WTC11 (cell line): ENCODE measurements at regions not wholly inside any gene's neighbourhood (a gene's known extent, or its start where the extent isn't known, plus 50 kb on each side); places are given as distances from the start of the nearest gene placed in this dataset.

Experiments
- ATAC-seq: fragments of 200-7000 bp; cut with Tn5 transposase; 2 replicates; pipeline ENCODE4 v1.10.0; 2021; ENCODE audit warnings: mild to moderate bottlenecking, moderate library complexity
- CTCF ChIA-PET: fragments of 300-600 bp; sonication (Branson Sonifier 250); formaldehyde crosslinking; loops from one replicate; lab custom pipeline; 2021; ENCODE audit warnings: antibody characterized with exemption; lab: Charles Lee
- POLR2A ChIA-PET: fragments of 350-600 bp; sonication (Branson Sonifier 250); formaldehyde crosslinking; loops from one replicate; lab custom pipeline; 2021; ENCODE audit warnings: antibody characterized with exemption; lab: Charles Lee
- DNase-seq: peaks from one replicate; pipeline ENCODE4 v3.0.0; 2021; ENCODE audit warnings: low spot score
- H3K27ac Mint-ChIP-seq: 2 replicates; pipeline ENCODE4 v1.8.0; 2021; ENCODE audit warnings: mixed read lengths
- H3K27me3 Mint-ChIP-seq: 2 replicates; pipeline ENCODE4 v1.8.0; 2021; ENCODE audit warnings: low read depth, mild to moderate bottlenecking, moderate library complexity, mixed read lengths
- H3K36me3 Mint-ChIP-seq: 2 replicates; pipeline ENCODE4 v1.8.0; 2021; ENCODE audit warnings: mixed read lengths
- H3K4me1 Mint-ChIP-seq: 2 replicates; pipeline ENCODE4 v1.8.0; 2022; ENCODE audit warnings: mixed read lengths
- H3K4me3 Mint-ChIP-seq: 2 replicates; pipeline ENCODE4 v1.8.0; 2021; ENCODE audit warnings: mild to moderate bottlenecking, moderate library complexity, mixed read lengths
- H3K9me3 Mint-ChIP-seq: 2 replicates; pipeline ENCODE4 v1.8.0; 2021; ENCODE audit warnings: mixed read lengths
- FOXJ3 ChIP-seq: sonication (generic); formaldehyde crosslinking; IDR thresholded peaks from 2 replicates; pipeline ENCODE4 v1.9.0; 2021; ENCODE audit warnings: missing genetic modification reagents, mild to moderate bottlenecking, borderline replicate concordance
- FOXK1 ChIP-seq: sonication (generic); formaldehyde crosslinking; IDR thresholded peaks from 2 replicates; pipeline ENCODE4 v1.8.0; 2022; ENCODE audit warnings: mild to moderate bottlenecking, moderate library complexity, missing genetic modification reagents
- FOXP4 ChIP-seq: sonication (generic); formaldehyde crosslinking; IDR thresholded peaks from 2 replicates; pipeline ENCODE4 v1.8.0; 2022; ENCODE audit warnings: mild to moderate bottlenecking, missing genetic modification reagents
- GABPB1 ChIP-seq: sonication (generic); formaldehyde crosslinking; IDR thresholded peaks from 2 replicates; pipeline ENCODE4 v1.8.1; 2023; ENCODE audit warnings: mild to moderate bottlenecking, missing genetic modification reagents
- JUN ChIP-seq: sonication (generic); formaldehyde crosslinking; IDR thresholded peaks from 2 replicates; pipeline ENCODE4 v1.8.0; 2023; ENCODE audit warnings: mild to moderate bottlenecking, missing genetic modification reagents
- MXD4 ChIP-seq: fragments of 250-450 bp; sonication (Bioruptor Pico); IDR thresholded peaks from 2 replicates; pipeline ENCODE4 v1.8.0; 2021; ENCODE audit warnings: mild to moderate bottlenecking, moderate library complexity, borderline replicate concordance
- MYBL2 ChIP-seq: sonication (generic); formaldehyde crosslinking; IDR thresholded peaks from 2 replicates; pipeline ENCODE4 v1.8.1; 2023; ENCODE audit warnings: mild to moderate bottlenecking, moderate library complexity, missing genetic modification reagents
- NFE2L1 ChIP-seq: sonication (generic); formaldehyde crosslinking; IDR thresholded peaks from 2 replicates; pipeline ENCODE4 v1.8.1; 2023; ENCODE audit warnings: missing genetic modification reagents
- NFYB ChIP-seq: sonication (generic); formaldehyde crosslinking; conservative IDR thresholded peaks from 2 replicates; pipeline ENCODE4 v1.8.0; 2022; ENCODE audit warnings: low read depth, missing genetic modification reagents
- SMAD4 ChIP-seq: sonication (generic); formaldehyde crosslinking; IDR thresholded peaks from 2 replicates; pipeline ENCODE4 v1.8.0; 2022; ENCODE audit warnings: mild to moderate bottlenecking, missing genetic modification reagents
- ZBTB21 ChIP-seq: sonication (generic); formaldehyde crosslinking; IDR thresholded peaks from 2 replicates; pipeline ENCODE4 v1.8.1; 2023; ENCODE audit warnings: mild to moderate bottlenecking, missing genetic modification reagents, borderline replicate concordance
- ZNF121 ChIP-seq: sonication (generic); formaldehyde crosslinking; IDR thresholded peaks from 2 replicates; pipeline ENCODE4 v1.8.0; 2023; ENCODE audit warnings: missing genetic modification reagents
- ZNF232 ChIP-seq: sonication (generic); formaldehyde crosslinking; IDR thresholded peaks from 2 replicates; pipeline ENCODE4 v1.8.0; 2022; ENCODE audit warnings: mild to moderate bottlenecking, missing genetic modification reagents
- ZNF512 ChIP-seq: sonication (generic); formaldehyde crosslinking; IDR thresholded peaks from 2 replicates; pipeline ENCODE4 v1.8.1; 2022; ENCODE audit warnings: missing genetic modification reagents, borderline replicate concordance
- TF ChIP-seq, protein P1 (sequence below): fragments of 250-450 bp; sonication (Bioruptor Pico); conservative IDR thresholded peaks from 2 replicates; pipeline ENCODE4 v1.9.0; 2021; ENCODE audit warnings: mild to moderate bottlenecking
- TF ChIP-seq, protein P2 (sequence below): sonication (generic); formaldehyde crosslinking; IDR thresholded peaks from 2 replicates; pipeline ENCODE4 v1.8.1; 2023; ENCODE audit warnings: mild to moderate bottlenecking, missing genetic modification reagents, borderline replicate concordance
- TF ChIP-seq, protein P3 (sequence below): sonication (generic); formaldehyde crosslinking; IDR thresholded peaks from 2 replicates; pipeline ENCODE4 v1.8.0; 2023; ENCODE audit warnings: mild to moderate bottlenecking, missing genetic modification reagents
- TF ChIP-seq, protein P4 (sequence below): sonication (generic); formaldehyde crosslinking; conservative IDR thresholded peaks from 2 replicates; pipeline ENCODE4 v1.8.1; 2023; ENCODE audit warnings: mild to moderate bottlenecking, low read depth, missing genetic modification reagents, moderate library complexity

GRCh38 chr21:17003763-17004373 lies 509.0 kb upstream of the CXADR start:
- H3K27ac Mint-ChIP-seq = peak overlapping the region; percentile 45; the same call in 1 of the 2 replicates

More at GRCh38 chr21:17003763-17004373, 509.0 kb upstream of the CXADR start:
- Mint-ChIP-seq H3K27me3 (no peaks in the 10 kb centered on the region), H3K36me3 (peaks cover 12% of the 10 kb centered on the region), H3K9me3 (peaks cover 22% of the 10 kb centered on the region)
- ChIA-PET POLR2A (no interaction called here), CTCF (interaction anchor here (1.0 kb wide), 1 partner anchor 12 kb away, joined by 3 read pairs; no protein-coding TSS in a partner anchor)
- DNase-seq (no peak), ATAC-seq (no peak)
- TF ChIP-seq ZNF232 (CRISPR knock-in tag) (no peak), ZNF512 (CRISPR knock-in tag) (no peak), MYBL2 (CRISPR knock-in tag) (no peak), ZBTB21 (CRISPR knock-in tag) (no peak), NFYB (CRISPR knock-in tag) (no peak), MXD4 (no peak), SMAD4 (CRISPR knock-in tag) (no peak), JUN (CRISPR knock-in tag) (no peak), ZNF121 (no peak), GABPB1 (CRISPR knock-in tag) (no peak), NFE2L1 (CRISPR knock-in tag) (no peak), FOXK1 (no peak), FOXJ3 (CRISPR knock-in tag) (no peak), FOXP4 (no peak)
- TF ChIP-seq, protein P1, sequence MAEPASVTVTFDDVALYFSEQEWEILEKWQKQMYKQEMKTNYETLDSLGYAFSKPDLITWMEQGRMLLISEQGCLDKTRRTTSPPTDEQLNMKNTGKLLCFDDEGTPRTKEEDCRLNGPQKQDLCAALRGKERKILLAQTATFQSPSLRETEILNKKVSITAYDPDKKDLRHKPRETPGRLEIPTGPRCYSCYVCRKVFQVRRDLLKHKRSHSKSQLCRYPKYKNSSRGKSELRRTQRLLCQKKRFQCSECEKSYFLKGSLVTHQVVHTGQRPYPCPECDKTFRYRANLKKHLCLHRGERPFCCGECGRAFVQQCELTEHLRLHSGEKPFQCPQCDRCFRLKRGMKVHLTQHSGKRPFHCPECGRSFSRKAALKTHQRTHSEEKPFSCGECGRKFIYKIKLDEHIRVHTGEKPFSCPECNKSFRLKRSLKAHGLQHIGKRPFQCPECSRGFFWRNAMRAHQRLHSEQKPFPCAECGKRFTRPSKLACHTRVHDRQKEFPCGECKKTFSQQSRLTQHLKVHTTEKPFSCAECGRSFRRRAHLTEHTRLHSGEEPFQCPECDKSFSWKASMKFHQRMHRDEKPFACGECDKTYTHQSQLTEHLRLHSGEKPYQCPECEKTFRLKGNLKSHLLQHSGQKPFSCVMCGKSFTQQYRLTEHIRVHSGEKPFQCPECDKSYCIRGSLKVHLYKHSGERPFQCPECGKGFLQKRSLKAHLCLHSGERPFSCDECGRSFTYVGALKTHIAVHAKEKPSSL = no peak
- TF ChIP-seq, protein P2, sequence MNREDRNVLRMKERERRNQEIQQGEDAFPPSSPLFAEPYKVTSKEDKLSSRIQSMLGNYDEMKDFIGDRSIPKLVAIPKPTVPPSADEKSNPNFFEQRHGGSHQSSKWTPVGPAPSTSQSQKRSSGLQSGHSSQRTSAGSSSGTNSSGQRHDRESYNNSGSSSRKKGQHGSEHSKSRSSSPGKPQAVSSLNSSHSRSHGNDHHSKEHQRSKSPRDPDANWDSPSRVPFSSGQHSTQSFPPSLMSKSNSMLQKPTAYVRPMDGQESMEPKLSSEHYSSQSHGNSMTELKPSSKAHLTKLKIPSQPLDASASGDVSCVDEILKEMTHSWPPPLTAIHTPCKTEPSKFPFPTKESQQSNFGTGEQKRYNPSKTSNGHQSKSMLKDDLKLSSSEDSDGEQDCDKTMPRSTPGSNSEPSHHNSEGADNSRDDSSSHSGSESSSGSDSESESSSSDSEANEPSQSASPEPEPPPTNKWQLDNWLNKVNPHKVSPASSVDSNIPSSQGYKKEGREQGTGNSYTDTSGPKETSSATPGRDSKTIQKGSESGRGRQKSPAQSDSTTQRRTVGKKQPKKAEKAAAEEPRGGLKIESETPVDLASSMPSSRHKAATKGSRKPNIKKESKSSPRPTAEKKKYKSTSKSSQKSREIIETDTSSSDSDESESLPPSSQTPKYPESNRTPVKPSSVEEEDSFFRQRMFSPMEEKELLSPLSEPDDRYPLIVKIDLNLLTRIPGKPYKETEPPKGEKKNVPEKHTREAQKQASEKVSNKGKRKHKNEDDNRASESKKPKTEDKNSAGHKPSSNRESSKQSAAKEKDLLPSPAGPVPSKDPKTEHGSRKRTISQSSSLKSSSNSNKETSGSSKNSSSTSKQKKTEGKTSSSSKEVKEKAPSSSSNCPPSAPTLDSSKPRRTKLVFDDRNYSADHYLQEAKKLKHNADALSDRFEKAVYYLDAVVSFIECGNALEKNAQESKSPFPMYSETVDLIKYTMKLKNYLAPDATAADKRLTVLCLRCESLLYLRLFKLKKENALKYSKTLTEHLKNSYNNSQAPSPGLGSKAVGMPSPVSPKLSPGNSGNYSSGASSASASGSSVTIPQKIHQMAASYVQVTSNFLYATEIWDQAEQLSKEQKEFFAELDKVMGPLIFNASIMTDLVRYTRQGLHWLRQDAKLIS (CRISPR knock-in tag) = no peak
- TF ChIP-seq, protein P3, sequence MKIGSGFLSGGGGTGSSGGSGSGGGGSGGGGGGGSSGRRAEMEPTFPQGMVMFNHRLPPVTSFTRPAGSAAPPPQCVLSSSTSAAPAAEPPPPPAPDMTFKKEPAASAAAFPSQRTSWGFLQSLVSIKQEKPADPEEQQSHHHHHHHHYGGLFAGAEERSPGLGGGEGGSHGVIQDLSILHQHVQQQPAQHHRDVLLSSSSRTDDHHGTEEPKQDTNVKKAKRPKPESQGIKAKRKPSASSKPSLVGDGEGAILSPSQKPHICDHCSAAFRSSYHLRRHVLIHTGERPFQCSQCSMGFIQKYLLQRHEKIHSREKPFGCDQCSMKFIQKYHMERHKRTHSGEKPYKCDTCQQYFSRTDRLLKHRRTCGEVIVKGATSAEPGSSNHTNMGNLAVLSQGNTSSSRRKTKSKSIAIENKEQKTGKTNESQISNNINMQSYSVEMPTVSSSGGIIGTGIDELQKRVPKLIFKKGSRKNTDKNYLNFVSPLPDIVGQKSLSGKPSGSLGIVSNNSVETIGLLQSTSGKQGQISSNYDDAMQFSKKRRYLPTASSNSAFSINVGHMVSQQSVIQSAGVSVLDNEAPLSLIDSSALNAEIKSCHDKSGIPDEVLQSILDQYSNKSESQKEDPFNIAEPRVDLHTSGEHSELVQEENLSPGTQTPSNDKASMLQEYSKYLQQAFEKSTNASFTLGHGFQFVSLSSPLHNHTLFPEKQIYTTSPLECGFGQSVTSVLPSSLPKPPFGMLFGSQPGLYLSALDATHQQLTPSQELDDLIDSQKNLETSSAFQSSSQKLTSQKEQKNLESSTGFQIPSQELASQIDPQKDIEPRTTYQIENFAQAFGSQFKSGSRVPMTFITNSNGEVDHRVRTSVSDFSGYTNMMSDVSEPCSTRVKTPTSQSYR = no peak
- TF ChIP-seq, protein P4, sequence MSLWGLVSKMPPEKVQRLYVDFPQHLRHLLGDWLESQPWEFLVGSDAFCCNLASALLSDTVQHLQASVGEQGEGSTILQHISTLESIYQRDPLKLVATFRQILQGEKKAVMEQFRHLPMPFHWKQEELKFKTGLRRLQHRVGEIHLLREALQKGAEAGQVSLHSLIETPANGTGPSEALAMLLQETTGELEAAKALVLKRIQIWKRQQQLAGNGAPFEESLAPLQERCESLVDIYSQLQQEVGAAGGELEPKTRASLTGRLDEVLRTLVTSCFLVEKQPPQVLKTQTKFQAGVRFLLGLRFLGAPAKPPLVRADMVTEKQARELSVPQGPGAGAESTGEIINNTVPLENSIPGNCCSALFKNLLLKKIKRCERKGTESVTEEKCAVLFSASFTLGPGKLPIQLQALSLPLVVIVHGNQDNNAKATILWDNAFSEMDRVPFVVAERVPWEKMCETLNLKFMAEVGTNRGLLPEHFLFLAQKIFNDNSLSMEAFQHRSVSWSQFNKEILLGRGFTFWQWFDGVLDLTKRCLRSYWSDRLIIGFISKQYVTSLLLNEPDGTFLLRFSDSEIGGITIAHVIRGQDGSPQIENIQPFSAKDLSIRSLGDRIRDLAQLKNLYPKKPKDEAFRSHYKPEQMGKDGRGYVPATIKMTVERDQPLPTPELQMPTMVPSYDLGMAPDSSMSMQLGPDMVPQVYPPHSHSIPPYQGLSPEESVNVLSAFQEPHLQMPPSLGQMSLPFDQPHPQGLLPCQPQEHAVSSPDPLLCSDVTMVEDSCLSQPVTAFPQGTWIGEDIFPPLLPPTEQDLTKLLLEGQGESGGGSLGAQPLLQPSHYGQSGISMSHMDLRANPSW (CRISPR knock-in tag) = no peak
- TF ChIP-seq, all 79 proteins: peak for 0
- peaks cover 43% of the 10 kb centered on the region for H3K4me1 Mint-ChIP-seq
- no peak overlapping the region for H3K4me3 Mint-ChIP-seq
